Activated T-cell treated with anti-CD3 and anti-CD28 coated beads, Interleukin-2, amount 50 U/mL, for 4 hours (primary cell): ENCODE measurements at regions not wholly inside any gene's neighbourhood (a gene's known extent, or its start where the extent isn't known, plus 50 kb on each side); places are given as distances from the start of the nearest gene placed in this dataset.
A peak's percentile ranks its signal among the peaks of the same experiment; 100 is the strongest.
"Not testable (repeated sequence)": the region's sequence is repeated elsewhere in the genome, so short reads cannot be mapped to it uniquely, and the experiment has no call there.

Experiments
- ATAC-seq, 2 donors: fragments of 200-7000 bp; cut with Tn5 transposase; one replicate each; pipeline ENCODE4 v1.10.0; 2021
- DNase-seq: peaks from one replicate; pipeline ENCODE4 v3.0.0-alpha.2; 2020
- H3K27me3 Mint-ChIP-seq: one replicate; pipeline ENCODE4 v1.8.0; 2021; ENCODE audit warnings: low read depth, mixed read lengths
- H3K36me3 Mint-ChIP-seq: one replicate; pipeline ENCODE4 v1.8.0; 2022; ENCODE audit warnings: mixed read lengths; ENCODE audit not compliant: insufficient read depth
- H3K4me1 Mint-ChIP-seq: one replicate; pipeline ENCODE4 v1.8.0; 2021; ENCODE audit warnings: low read depth, mixed read lengths
- H3K4me3 Mint-ChIP-seq: one replicate; pipeline ENCODE4 v1.8.0; 2021; ENCODE audit warnings: mild to moderate bottlenecking, moderate library complexity, mixed read lengths
- H3K9me3 Mint-ChIP-seq: one replicate; pipeline ENCODE4 v1.8.0; 2021; ENCODE audit warnings: mixed read lengths

DNA sequence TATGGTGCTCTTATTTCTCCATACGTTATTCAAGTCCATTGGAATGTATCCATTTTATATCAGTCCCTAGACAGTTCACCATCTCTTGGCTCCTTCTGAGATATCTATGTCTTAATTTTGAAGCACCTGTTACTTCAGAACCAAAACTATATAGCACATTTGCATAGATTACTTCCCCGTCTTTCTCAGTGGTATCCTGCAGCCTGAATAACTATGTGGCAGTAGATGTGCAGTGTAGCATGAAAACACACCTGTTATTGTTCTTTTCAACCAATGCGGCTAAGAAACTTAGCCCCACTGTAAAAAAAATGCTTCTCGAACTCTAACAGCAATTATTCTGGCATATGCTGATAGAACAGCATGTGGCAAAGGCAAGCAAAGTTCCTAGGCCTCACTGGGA, 1184.4 kb upstream of the ADGRB3 start:
- DNase-seq (no peak), ATAC-seq (no peak)
- Mint-ChIP-seq H3K4me1 (no peaks in the 10 kb centered on the region), H3K27me3 (no peaks in the 10 kb centered on the region), H3K36me3 (no peaks in the 10 kb centered on the region), H3K4me3 (no peak overlapping the region), H3K9me3 (peaks cover 7% of the 10 kb centered on the region)

DNA sequence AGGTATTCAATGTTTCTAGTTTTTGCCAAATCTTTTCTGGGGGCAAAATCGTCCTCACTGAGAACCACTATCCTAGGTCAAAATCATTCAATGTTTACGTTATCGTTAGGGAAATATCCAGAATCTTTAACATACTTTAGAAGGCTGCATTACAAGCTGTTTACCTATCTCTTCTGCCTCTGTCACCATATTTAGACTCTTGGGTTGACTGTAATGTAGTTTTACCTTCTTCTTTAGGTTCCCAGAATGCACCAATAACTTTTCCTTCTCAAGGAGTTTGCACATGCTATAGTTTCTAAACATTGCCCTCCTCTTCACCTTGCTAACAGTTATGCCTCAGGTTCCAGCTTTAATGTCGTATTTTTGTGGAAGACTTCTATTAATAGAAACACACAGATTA, 1185.5 kb upstream of the ADGRB3 start:
- no peak for DNase-seq
- H3K4me1 Mint-ChIP-seq, result no peaks in the 10 kb centered on the region
- no peak overlapping the region for H3K4me3 Mint-ChIP-seq
- H3K27me3 Mint-ChIP-seq, result no peaks in the 10 kb centered on the region
- no peaks in the 10 kb centered on the region for H3K36me3 Mint-ChIP-seq
- peaks cover 4% of the 10 kb centered on the region for H3K9me3 Mint-ChIP-seq
- ATAC-seq, result no peak

DNA sequence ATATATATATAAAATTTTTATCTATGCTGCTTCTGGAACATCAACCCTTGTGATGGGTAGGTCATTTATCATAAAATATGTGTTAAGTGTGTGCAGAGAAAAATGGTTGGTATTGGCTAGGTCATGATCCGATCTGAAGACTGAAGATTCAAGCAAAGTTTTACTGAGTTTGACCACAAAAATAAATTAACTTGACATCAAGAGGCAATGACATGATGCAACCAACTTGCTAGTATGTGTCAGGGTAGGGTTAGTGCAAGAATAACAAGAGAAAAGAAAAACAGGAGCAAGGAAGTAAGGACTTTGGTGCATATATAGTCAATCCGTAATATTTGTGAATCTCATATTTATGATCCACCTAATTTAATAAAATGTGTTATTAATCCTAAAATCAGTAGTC, 1202.0 kb upstream of the ADGRB3 start:
- Mint-ChIP-seq H3K27me3 (no peaks in the 10 kb centered on the region), H3K9me3 (peaks cover 13% of the 10 kb centered on the region), H3K36me3 (no peaks in the 10 kb centered on the region), H3K4me3 (no peak overlapping the region), H3K4me1 (no peaks in the 10 kb centered on the region)
- DNase-seq (no peak), ATAC-seq (no peak)

DNA sequence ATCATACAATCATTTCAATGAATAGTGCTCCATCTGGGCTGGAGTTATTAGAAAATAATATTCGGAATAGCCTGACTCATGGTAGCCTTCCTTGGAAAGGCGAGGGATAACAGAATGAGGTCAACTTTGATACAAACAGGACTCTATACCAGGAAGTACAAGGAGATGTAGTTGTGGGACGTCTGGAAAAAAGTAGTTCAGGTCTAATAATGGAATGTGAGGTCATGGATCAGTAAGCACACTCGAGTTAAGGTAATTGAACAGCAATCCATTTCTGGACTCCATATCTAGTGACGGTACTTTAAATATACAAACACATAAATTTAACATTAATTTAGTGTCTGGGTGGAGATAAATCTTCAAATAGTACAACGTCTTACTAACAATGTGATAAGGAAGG, 1204.0 kb upstream of the ADGRB3 start:
- H3K9me3 Mint-ChIP-seq, result peaks cover 14% of the 10 kb centered on the region
- no peak for ATAC-seq
- no peaks in the 10 kb centered on the region for H3K4me1 Mint-ChIP-seq
- no peak overlapping the region for H3K4me3 Mint-ChIP-seq
- DNase-seq, result no peak
- H3K36me3 Mint-ChIP-seq, result no peaks in the 10 kb centered on the region
- H3K27me3 Mint-ChIP-seq, result no peaks in the 10 kb centered on the region

DNA sequence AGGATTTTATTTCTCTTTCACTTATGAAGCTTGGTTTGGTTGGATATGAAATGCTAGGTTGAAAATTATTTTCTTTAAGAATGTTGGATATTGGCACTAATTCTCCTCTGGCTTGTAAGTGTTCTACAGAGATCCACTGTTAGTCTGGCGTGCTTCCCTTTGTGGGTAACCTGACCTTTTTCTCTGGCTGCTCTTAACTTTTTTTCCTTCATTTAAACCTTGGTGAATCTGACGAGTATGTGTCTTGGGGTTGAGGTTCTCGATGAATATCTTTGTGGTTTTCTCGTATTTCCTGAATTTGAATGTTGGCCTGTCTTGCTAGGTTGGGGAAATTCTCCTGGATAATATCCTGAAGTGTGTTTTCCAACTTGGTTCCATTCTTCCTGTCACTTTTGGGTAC, 1208.4 kb upstream of the ADGRB3 start:
- ATAC-seq, DNase-seq, H3K36me3 Mint-ChIP-seq, H3K4me3 Mint-ChIP-seq, H3K4me1 Mint-ChIP-seq, H3K27me3 Mint-ChIP-seq: not testable (repeated sequence)
- H3K9me3 Mint-ChIP-seq, result peaks cover 21% of the 10 kb centered on the region

DNA sequence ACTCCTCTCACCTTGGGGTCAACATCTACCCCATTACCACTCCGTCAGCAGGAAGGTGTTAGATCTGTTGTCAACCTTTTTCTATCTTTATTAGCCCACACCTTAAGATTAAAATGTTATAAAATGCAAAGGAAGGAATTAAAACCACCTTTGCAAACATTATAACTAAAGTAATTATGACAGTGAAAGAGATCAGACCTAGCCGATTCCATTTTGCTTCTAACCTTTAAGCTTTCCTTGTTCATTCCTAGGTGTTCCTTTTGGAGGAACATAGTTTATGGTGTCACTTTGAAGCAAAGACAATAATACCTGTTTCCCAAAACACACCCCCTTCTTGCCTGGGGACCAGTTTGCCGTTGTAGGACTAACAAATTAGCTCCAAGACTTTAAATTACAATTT, 1223.0 kb upstream of the ADGRB3 start:
- ATAC-seq (no peak), DNase-seq (no peak)
- Mint-ChIP-seq H3K36me3 (no peaks in the 10 kb centered on the region), H3K9me3 (no peaks in the 10 kb centered on the region), H3K4me3 (no peak overlapping the region), H3K4me1 (no peaks in the 10 kb centered on the region), H3K27me3 (no peaks in the 10 kb centered on the region)

DNA sequence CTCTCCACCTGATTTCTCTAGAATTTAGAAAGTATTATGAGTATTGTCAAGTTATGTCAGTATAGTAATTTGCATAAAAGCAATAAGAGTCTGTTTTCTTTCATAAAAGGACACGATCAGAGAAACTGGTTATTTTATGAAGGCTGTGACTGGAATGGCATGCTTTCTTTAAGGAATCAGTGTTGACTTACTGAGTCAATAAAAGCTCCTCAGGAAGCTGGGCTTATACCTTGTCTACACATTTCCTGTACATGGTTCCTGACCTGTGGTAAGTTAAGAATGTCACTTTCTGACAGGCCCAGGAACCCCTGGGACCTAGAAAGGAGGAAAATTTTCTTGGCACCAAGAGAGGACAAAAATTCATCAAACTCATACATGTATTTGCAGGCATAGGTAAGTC, 1224.0 kb upstream of the ADGRB3 start:
- no peaks in the 10 kb centered on the region for H3K27me3 Mint-ChIP-seq
- ATAC-seq (no peak), DNase-seq (no peak)
- H3K4me3 Mint-ChIP-seq, result no peak overlapping the region
- H3K4me1 Mint-ChIP-seq, result no peaks in the 10 kb centered on the region
- H3K9me3 Mint-ChIP-seq, result no peaks in the 10 kb centered on the region
- no peaks in the 10 kb centered on the region for H3K36me3 Mint-ChIP-seq

DNA sequence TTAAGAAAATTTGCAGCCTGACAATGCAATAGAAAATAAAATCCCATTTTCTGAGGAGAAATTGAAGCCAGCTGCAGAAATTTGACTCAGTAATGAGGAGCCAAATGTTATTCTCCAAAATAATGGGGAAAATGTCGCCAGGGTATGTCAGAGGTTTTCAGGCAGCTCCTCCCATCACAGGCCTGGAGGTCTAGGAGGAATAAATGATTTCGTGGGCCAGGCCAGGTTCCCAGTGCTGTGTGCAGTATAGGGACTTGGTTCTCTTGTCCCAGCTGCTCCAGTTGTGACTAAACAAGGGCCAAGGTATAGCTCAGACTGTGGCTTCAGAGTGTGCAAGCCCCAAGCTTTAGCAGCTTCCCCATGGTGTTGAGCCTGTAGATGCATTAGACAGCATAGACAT, 1240.8 kb upstream of the ADGRB3 start:
- Mint-ChIP-seq H3K4me3 (no peak overlapping the region), H3K4me1 (no peaks in the 10 kb centered on the region), H3K9me3 (peaks cover 6% of the 10 kb centered on the region), H3K27me3 (no peaks in the 10 kb centered on the region), H3K36me3 (no peaks in the 10 kb centered on the region)
- DNase-seq (no peak), ATAC-seq (no peak)

DNA sequence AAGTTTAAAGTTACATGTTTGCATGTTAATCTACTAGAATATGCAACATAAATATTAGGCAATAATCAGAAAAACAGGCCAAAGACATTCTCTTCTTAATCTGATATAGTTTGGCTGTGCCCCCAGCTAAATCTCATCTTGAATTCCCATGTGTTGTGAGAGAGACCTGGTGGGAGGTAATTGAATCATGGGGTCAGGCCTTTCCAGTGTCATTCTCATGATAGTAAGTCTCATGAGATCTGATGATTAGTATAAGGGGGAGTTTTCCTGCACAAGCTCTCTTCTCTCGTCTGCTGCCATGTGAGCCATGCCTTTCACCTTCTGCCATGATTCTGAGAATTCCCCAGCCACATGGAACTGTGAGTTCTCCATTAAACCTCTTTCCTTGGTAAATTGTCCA, 1241.7 kb upstream of the ADGRB3 start:
- no peak overlapping the region for H3K4me3 Mint-ChIP-seq
- H3K9me3 Mint-ChIP-seq, result peaks cover 6% of the 10 kb centered on the region
- ATAC-seq (no peak), DNase-seq (no peak)
- H3K4me1 Mint-ChIP-seq, result no peaks in the 10 kb centered on the region
- H3K27me3 Mint-ChIP-seq, result no peaks in the 10 kb centered on the region
- H3K36me3 Mint-ChIP-seq, result no peaks in the 10 kb centered on the region

DNA sequence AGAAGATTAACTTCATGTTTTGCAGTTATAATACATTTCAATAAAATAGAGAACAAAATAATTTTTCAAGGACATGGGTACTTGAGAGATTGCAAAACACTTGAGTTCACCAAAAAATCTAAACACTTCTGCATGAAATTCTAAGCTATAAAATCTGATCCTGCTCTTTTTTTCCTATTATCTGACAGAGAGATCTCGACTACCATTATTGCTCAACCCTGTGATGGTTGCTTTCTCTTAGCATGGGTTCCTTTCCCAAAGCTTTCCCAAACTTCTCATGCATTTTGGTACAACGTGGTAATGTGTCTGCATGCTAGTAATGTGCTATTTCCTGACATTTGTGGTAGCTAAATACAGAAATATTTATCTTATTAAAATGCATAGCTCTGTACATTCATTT, 1243.1 kb upstream of the ADGRB3 start:
- Mint-ChIP-seq H3K27me3 (no peaks in the 10 kb centered on the region), H3K4me3 (no peak overlapping the region), H3K36me3 (no peaks in the 10 kb centered on the region), H3K4me1 (no peaks in the 10 kb centered on the region), H3K9me3 (peaks cover 6% of the 10 kb centered on the region)
- DNase-seq (no peak), ATAC-seq (no peak)

DNA sequence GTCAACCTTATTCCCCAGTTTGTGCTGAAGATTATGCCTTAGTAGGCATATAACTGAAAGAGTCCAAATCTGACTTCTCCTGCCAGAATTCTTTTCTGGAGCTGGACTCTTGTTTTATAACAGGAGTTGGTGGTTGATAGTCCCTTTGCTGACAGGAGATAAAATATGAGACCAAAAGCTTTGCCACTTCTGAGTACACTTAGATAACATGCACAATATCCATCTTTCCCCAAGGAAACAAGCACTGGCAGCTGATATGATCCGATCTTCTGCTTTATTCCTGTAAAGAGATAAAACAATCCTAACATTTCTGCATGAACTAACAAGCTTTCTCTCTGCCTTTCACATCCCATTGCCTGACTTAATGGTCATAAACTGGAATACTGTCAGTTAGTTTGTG, 1265.4 kb upstream of the ADGRB3 start:
- no peak for ATAC-seq
- no peaks in the 10 kb centered on the region for H3K36me3 Mint-ChIP-seq
- H3K4me3 Mint-ChIP-seq, result no peak overlapping the region
- no peak for DNase-seq
- H3K9me3 Mint-ChIP-seq, result no peaks in the 10 kb centered on the region
- H3K4me1 Mint-ChIP-seq, result no peaks in the 10 kb centered on the region
- no peaks in the 10 kb centered on the region for H3K27me3 Mint-ChIP-seq

DNA sequence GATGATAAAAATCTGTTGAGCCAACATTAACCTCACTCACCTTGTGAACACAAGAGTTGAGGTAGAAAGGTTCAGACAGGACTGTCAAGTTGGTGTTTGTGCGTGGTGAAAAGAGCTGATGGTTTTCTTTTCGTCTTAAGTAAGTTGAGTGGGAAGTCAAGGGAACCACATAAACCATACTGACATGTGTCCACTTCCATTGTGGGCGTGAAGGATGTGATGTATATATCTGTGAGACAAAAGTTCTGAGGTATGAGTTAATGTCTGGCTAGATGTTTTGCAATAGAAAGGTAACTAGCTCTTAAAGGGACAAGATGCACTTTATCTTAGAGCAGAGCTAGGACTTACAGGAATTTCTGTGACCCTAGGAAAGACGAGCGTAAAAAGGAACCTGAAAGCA, 1272.1 kb upstream of the ADGRB3 start:
- Mint-ChIP-seq H3K36me3 (no peaks in the 10 kb centered on the region), H3K4me3 (no peak overlapping the region), H3K4me1 (peaks cover 4% of the 10 kb centered on the region), H3K27me3 (no peaks in the 10 kb centered on the region), H3K9me3 (peaks cover 5% of the 10 kb centered on the region)
- ATAC-seq, result no peak
- no peak for DNase-seq

DNA sequence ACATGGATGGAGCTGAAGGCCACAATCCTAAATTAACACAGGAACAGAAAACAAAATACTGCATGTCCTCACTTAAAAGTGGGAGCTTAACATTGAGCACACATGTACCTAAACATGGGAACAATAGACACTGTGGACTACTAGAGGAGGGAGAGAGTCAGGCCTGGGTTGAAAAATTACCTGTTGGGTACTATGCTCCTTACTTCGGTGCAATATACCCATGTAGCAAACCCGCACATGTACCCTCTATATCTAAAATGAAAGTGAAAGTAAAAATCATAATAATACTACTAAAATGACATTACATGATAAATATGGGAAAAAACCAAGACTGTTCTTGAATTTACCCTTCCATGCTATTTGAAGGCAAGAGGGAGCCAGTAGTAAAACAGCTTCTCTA, 1273.8 kb upstream of the ADGRB3 start:
- no peak for ATAC-seq
- Mint-ChIP-seq H3K27me3 (no peaks in the 10 kb centered on the region), H3K36me3 (no peaks in the 10 kb centered on the region), H3K9me3 (peaks cover 5% of the 10 kb centered on the region), H3K4me1 (peaks cover 4% of the 10 kb centered on the region), H3K4me3 (peak overlapping the region; percentile 19)
- DNase-seq, result no peak

DNA sequence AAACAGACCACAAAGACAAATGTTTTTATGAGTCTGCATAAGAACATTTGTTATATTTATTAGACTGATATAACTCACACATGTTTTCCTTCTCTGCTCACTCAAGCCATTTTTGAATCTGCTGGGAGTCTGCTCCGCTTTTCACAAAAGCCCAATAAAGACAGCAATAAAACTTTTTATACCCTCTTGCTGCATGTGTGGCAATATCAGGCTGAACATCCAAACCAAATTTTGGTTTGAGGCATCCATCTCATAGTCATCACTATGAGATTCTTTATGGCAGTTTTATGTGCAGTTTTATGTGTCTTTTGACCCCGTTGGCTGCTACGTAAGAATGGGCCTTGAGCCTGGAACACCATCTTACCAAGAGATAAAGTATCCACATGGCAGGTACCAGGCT, 1276.8 kb upstream of the ADGRB3 start:
- Mint-ChIP-seq H3K4me3 (no peak overlapping the region), H3K36me3 (no peaks in the 10 kb centered on the region), H3K9me3 (peaks cover 5% of the 10 kb centered on the region), H3K4me1 (peaks cover 4% of the 10 kb centered on the region), H3K27me3 (no peaks in the 10 kb centered on the region)
- no peak for DNase-seq
- ATAC-seq, result no peak

DNA sequence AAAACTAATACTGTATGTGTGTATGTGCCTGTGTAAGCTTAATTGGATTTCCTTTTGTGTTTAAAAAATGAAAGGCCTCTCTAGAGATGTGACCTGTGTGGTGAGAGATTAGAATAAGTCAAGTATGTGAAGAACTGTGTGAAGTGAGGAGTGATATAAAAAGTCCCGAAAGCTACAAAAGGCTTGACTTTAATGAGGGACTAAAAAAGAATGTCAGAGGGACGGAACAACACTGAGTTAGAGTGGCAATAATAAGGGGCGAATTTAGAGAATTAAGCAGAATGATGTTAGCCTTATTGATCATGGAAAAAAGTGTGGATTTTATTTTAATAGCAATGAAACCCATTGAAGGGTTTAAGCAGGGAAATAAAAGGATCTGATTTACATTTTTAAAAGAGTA, 1281.2 kb upstream of the ADGRB3 start:
- DNase-seq (no peak), ATAC-seq (no peak)
- no peaks in the 10 kb centered on the region for H3K4me1 Mint-ChIP-seq
- H3K27me3 Mint-ChIP-seq, result no peaks in the 10 kb centered on the region
- no peaks in the 10 kb centered on the region for H3K36me3 Mint-ChIP-seq
- H3K4me3 Mint-ChIP-seq, result no peak overlapping the region
- no peaks in the 10 kb centered on the region for H3K9me3 Mint-ChIP-seq

DNA sequence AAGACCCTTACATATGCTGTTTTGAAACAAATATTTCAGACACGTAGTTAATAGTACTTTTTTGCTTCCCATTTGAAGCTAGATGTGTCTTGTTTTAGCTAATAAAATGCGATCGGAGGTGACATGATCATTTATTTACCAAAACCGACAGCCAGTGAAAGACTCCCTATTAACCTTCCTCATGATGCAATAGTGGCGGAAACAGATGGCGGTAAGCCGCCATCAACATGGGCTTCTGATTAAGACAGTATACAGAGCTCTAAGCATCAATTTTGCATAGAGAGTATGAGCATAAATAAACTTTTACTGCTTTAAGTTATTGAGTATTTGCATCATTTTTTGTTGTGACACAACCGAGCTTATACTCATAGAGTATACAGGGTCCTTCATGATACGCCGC, 1282.4 kb upstream of the ADGRB3 start:
- no peaks in the 10 kb centered on the region for H3K36me3 Mint-ChIP-seq

More for the DNA sequence above, 1282.4 kb upstream of the ADGRB3 start:
- Mint-ChIP-seq H3K4me1 (no peaks in the 10 kb centered on the region), H3K4me3 (no peak overlapping the region), H3K27me3 (no peaks in the 10 kb centered on the region), H3K9me3 (no peaks in the 10 kb centered on the region)
- DNase-seq, result no peak
- ATAC-seq, result no peak
